ENCODE measurements at regions not wholly inside any gene's neighbourhood (a gene's known extent, or its start where the extent isn't known, plus 50 kb on each side); places are given as distances from the start of the nearest gene placed in this dataset.

DNA sequence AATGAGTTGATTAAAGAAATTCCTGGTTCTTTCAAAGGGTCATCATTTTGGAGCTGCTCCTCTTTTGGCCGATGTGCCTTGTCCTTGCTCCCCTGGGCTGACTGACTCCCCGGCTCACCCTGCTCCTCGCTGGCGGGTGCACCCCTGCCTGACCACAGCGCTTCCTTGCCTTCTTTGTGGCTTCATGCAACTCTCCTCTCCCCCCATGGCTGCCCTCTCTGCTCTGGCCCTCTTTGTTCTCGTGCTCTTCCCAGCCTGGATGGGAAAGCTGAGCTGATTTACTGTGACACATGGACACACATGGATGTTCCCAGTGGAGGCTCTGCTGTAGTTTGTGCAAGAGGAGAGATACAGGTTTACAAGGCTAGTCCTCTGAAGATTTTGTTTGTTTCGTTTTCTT is 234.6 kb downstream of the HAUS1 start:
- no peak for DNase-seq (ENCODE audit: low read depth in 1 of 2, low spot score in 1 of 2)
- no peak for TF ChIP-seq JUND (IDR thresholded peaks at IDR 0.05; ENCODE audit: low read depth)
- in situ Hi-C loops (cut with HindIII; ENCODE audit: low pct_unique_long_range_greater_than_20kb, low sequenced_read_pairs): no loop called here

DNA sequence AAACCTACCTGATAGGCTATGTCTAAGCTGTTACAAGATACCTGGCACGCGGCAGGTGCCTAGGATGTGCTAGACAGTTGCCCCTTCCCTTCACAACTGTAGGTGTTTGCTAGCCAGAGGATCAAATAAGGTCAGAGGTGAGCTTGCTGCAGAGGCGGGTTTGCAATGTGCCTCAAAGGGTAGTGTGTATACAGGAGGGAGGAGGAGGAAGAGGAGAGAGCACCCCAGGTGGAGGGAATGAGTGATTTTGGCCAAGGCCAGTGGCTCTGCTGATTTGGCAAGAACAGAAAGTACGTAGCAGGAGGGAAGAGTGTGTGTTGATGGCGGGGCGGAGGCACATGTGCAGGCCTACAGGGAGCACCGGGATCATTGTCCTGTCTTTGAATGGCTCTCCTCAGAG is 236.5 kb downstream of the HAUS1 start:
- in situ Hi-C loops (cut with HindIII; ENCODE audit: low pct_unique_long_range_greater_than_20kb, low sequenced_read_pairs): no loop called here
- DNase-seq (ENCODE audit: low read depth in 1 of 2, low spot score in 1 of 2): no peak
- no peak for TF ChIP-seq JUND (IDR thresholded peaks at IDR 0.05; ENCODE audit: low read depth)

DNA sequence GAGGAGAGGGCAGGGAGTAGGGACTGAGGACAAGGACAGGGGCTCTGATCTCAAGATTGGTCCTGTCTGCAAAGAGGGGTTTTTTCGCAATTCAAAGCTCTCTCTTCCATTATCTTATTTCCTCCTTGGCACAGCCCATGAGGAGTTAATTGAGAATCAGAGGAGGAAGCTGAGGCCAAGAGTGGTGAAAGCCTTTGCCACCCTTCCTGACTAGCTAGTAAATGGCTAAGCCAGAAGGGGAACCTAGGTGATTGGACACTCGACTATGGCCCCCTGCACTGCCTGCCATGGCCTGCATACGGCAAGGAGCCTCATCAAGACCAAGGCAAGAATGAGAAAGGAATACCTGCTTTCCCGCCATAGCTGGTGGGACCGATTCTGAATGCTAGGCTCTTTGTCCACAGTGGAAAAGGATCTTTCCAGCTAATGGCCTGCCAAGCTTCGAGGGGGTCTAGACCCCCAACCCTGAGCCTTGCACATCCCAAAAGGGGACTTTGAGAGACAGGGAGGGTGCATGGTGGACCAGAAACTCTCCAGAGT is 237.9 kb downstream of the HAUS1 start:
- DNase-seq (ENCODE audit: low read depth in 1 of 2, low spot score in 1 of 2): no peak
- TF ChIP-seq JUND (IDR thresholded peaks at IDR 0.05; ENCODE audit: low read depth): no peak
- in situ Hi-C loops (cut with HindIII; ENCODE audit: low pct_unique_long_range_greater_than_20kb, low sequenced_read_pairs): no loop called here

DNA sequence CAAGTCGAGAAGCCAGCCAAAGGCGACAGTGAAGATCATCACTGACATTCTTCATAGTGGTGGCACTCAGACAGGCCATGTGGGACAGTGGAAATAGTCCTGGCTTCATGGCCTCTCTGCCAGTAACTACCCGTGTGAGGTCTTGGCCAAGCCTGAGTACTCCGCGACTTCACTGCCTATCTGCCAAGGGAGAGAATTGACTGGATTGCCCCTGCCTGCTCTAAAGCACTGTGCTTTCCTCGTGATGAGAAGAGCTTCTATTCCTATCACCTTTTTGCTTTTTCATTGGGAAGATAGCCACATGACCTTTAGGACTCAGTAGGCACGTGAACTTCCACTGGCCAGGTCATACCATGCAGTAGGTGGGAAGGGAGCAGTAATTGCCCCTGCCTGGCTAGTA is 239.3 kb downstream of the HAUS1 start:
- DNase-seq (ENCODE audit: low read depth in 1 of 2, low spot score in 1 of 2): no peak
- in situ Hi-C loops (cut with HindIII; ENCODE audit: low pct_unique_long_range_greater_than_20kb, low sequenced_read_pairs): no loop called here
- TF ChIP-seq JUND (IDR thresholded peaks at IDR 0.05; ENCODE audit: low read depth): no peak

DNA sequence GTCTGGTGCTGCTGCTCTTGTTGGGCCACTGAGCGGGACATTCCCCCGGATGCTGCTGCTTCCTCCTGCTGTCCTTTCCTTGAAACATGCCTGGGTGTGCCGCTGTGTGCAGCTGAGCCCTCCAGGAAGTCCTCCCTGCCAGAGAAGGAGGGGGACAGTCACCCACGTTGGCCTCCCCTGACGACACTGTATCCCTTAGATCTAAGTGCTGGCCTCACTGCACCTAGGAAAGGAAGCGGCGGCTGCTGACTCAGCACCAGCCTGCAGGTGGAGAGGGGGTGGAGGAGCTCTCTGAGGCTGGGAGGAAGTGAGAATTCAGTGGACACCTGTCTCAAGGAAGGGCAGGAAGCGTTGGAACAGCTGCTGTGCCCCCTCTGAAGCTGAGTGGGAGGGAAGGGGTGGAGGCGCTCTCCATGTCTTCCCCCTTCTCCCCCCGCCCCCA is 239.8 kb downstream of the HAUS1 start:
- no peak for TF ChIP-seq JUND (IDR thresholded peaks at IDR 0.05; ENCODE audit: low read depth)
- in situ Hi-C loops (cut with HindIII; ENCODE audit: low pct_unique_long_range_greater_than_20kb, low sequenced_read_pairs): no loop called here
- DNase-seq (ENCODE audit: low read depth in 1 of 2, low spot score in 1 of 2): peak in 1 of 2 experiments; percentile 2

DNA sequence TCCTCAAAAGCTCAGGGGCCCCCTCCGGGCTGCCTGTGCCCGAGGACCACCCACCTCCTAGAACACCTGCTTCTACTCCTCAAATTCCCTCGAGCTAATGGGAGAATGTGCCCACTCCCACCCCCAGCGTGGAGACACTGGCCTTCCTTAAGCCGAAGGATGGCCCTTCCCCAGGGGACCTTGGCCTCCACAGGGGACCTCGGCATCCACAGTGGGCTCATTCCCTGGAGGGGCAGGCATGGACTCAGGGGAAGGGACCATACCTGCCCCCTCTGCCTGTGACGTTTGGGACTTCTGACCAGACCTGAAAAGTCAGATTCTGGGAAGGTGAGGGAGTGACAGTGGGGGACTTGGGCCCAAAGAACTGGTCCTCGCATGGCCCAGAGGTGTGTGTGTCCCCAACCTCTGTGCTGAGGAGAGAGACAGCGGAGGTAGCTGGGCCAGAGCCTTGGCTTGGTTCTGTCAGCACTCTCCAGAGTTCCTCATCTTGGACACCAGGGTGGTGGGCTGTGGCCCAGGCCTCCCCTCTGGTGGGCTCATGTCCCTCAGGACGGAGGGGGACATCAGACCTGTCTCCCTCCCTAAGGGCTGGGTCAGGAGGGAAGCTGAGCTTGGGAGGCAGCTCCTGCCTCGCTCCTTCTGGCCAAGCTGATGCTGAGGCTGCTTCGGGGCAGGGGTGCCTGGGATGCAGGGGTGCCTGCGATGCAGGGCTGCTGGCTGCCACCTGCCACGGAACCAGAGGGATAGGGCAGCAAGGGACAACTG is 240.4 kb downstream of the HAUS1 start:
- no peak for TF ChIP-seq JUND (IDR thresholded peaks at IDR 0.05; ENCODE audit: low read depth)
- in situ Hi-C loops (cut with HindIII; ENCODE audit: low pct_unique_long_range_greater_than_20kb, low sequenced_read_pairs): no loop called here
- no peak for DNase-seq (ENCODE audit: low read depth in 1 of 2, low spot score in 1 of 2)

DNA sequence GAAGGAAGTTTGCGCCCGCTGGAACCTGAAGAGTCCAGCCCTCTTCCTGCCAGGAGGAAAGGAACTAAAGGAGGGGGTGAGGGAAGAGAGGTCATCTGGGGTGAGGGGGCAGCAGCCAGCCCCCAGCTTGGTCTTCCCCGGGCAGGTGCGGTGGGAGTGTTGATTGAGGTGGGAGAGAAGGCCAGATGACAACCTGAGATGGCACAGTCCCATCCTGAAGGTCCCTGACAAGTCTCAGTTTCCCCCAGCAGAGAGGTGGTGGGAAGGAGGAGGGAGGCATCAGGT is 240.9 kb downstream of the HAUS1 start:
- no peak for TF ChIP-seq JUND (IDR thresholded peaks at IDR 0.05; ENCODE audit: low read depth)
- in situ Hi-C loops (cut with HindIII; ENCODE audit: low pct_unique_long_range_greater_than_20kb, low sequenced_read_pairs): no loop called here
- no peak for DNase-seq (ENCODE audit: low read depth in 1 of 2, low spot score in 1 of 2)

DNA sequence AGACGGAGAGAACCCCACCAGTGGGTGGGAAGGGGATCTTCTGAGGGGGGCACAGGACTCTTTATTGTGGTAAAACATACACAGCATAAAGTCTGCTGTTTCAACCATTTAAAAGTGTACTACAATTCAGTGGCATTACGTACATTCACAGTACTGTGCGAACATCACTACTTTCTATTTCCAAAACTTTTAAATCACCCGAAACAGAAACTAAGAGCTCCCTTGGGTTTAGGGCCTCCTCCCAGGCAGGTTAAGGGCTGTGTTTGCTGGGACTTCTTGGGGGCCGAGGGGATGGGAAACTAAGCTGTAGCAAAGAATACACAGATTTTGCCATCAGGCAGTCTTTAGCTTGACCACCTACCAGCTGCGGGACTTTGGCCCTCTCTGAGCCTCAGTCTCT is 242.0 kb downstream of the HAUS1 start:
- no peak for TF ChIP-seq JUND (IDR thresholded peaks at IDR 0.05; ENCODE audit: low read depth)
- DNase-seq (ENCODE audit: low read depth in 1 of 2, low spot score in 1 of 2): no peak
- in situ Hi-C loops (cut with HindIII; ENCODE audit: low pct_unique_long_range_greater_than_20kb, low sequenced_read_pairs): no loop called here

DNA sequence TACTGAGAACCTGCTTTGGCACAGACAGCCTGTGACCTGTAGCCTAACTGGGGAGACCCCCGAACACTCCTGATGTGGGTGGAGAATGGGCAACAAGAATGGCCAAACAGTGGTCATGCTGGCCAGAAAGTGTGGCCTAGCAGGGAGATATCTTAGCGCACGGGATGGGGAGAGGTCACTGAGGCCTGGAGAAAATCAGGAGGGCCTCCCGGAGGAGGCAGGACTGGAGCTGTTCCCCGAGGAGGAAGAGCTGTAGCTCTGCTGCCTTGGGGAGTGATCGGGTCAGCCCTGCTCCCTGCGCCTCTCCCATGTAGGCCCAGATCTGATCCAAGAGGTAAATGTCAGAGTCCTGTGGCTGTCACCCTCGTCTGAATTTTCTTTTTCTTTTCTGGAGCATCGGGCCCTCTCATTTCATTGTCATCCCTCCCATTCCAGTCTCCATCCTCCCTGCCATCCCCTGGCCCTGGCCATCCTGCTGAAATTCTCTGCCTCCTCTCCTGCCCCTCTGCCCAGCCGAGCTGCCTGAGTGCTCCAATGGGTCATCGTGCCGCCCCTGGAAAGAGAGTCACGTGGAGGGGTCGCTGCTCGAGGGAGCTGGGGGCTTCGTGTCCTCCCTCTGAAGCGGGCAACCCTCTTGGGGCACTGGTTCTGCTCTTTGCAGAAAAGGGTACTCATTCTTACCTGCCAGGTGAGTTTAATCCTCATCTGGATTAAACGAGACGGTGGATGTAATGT is 242.9 kb downstream of the HAUS1 start:
- in situ Hi-C loops (cut with HindIII; ENCODE audit: low pct_unique_long_range_greater_than_20kb, low sequenced_read_pairs): no loop called here
- no peak for DNase-seq (ENCODE audit: low read depth in 1 of 2, low spot score in 1 of 2)
- TF ChIP-seq JUND (IDR thresholded peaks at IDR 0.05; ENCODE audit: low read depth): no peak

DNA sequence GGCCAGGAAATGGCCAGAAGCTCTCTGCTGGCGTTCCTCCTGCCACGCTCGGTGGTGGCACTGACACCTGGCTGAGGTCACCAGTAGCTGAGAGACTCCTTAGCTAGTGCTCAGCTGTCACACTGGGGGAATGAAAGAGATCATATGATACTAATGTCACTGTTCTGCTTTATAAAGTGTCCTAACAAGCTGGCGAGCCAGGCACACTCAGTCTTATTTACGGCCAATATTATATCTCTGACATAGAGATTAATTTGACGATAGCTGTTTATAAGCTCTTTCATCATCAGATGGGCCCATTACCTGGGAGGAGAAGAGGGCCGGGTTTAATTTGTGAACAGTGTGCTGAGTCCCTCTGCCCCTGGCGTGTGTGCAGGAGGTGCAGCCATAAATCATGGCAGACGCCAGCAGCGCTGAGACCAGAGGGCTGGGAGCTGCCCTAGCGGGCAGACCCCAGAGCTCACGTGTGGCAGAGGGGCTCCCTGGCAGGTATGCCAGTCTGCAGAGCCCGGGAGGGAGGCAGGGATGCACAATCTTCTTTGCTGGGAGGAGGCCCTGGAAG is 246.5 kb downstream of the HAUS1 start:
- no peak for DNase-seq (ENCODE audit: low read depth in 1 of 2, low spot score in 1 of 2)
- no peak for TF ChIP-seq JUND (IDR thresholded peaks at IDR 0.05; ENCODE audit: low read depth)
- in situ Hi-C loops (cut with HindIII; ENCODE audit: low pct_unique_long_range_greater_than_20kb, low sequenced_read_pairs): no loop called here

DNA sequence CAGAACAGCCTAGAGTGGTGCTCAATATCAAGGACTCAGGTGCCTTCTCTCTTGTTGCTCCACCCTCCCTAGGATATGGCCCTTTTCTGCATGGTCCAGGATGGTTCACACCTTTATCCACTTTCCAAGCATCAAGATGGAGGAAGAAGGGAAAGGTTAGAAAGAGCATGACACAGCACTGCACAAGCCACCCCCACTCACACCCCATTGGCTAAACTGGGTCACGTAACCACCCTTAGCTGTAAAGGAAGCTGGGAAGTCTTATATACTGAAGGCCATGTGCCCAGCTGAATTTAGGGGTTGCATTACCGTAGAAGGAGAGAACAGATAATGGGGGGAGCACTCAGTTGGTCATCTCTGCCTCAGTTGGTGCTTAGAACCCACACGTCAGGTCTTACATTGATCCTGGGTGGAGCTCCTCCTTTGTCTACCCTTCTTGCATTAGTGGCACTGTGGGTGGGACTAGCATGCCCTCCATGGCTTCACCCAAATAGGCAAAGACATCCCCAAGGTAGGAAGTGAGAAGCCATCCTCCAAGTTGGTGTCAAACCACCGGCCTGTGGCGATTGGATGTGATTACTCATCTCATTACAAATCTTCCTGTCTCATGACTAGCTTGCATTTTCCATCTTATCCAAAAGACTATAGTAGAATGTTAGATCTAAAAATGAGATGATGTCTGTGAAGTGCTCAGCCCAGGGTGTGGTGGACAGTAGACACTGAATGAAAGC is 248.5 kb downstream of the HAUS1 start:
- in situ Hi-C loops (cut with HindIII; ENCODE audit: low pct_unique_long_range_greater_than_20kb, low sequenced_read_pairs): no loop called here
- TF ChIP-seq JUND (IDR thresholded peaks at IDR 0.05; ENCODE audit: low read depth): no peak
- DNase-seq (ENCODE audit: low read depth in 1 of 2, low spot score in 1 of 2): no peak

DNA sequence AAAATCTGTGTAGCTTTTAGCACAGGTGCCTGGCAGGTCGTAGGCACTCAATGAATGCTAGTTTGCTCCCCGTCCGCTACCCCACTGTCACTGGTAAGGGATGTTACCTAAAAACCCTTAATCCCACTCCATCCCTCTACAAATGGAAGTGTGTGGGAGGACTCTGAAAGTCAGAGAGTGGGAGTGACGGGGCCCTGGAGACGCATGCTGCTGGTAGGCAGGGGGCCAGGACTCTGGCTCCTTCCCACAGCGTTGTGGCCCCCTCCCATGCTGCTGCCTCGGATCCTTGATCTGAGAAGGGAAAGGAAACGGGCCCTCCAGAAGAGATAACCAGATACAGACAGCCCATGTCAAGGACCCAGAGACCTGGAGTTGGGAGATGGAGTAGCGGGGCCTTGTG is 249.3 kb downstream of the HAUS1 start:
- no peak for DNase-seq (ENCODE audit: low read depth in 1 of 2, low spot score in 1 of 2)
- no peak for TF ChIP-seq JUND (IDR thresholded peaks at IDR 0.05; ENCODE audit: low read depth)
- in situ Hi-C loops (cut with HindIII; ENCODE audit: low pct_unique_long_range_greater_than_20kb, low sequenced_read_pairs): no loop called here

Data from T47D (cell line).